GM20000 (cell line): ENCODE measurements at regions not wholly inside any gene's neighbourhood (a gene's known extent, or its start where the extent isn't known, plus 50 kb on each side); places are given as distances from the start of the nearest gene placed in this dataset.
"Not testable (repeated sequence)": the region's sequence is repeated elsewhere in the genome, so short reads cannot be mapped to it uniquely, and the experiment has no call there.

Experiments
- DNase-seq: peaks from one replicate; pipeline ENCODE4 v3.0.0; 2012; ENCODE audit warnings: low spot score
- CTCF ChIP-seq: IDR thresholded peaks from 2 replicates; pipeline ENCODE4 v1.5.1; 2012; ENCODE audit warnings: mild to moderate bottlenecking, control low read depth; ENCODE audit errors: extremely low read depth, missing control alignments

- no peak for TF ChIP-seq CTCF
Observed at GRCh38 chr3:11914041-11914440, 67.4 kb upstream of the TAMM41 start.

GRCh38 chr3:11914651-11915050 lies 68.0 kb upstream of the TAMM41 start:
- DNase-seq: no peak
- no peak for TF ChIP-seq CTCF

More at GRCh38 chr3:11914041-11914440, 67.4 kb upstream of the TAMM41 start:
- no peak for DNase-seq

GRCh38 chr3:11915621-11916424 lies 69.1 kb upstream of the TAMM41 start:
- DNase-seq: no peak
- no peak for TF ChIP-seq CTCF

- DNase-seq: not testable (repeated sequence)
Observed at GRCh38 chr3:11916425-11916762, 69.7 kb upstream of the TAMM41 start.

GRCh38 chr3:11917051-11917450 lies 70.4 kb upstream of the TAMM41 start:
- DNase-seq: no peak
- no peak for TF ChIP-seq CTCF

- DNase-seq: no peak
Observed at GRCh38 chr3:11919390-11919789, 72.7 kb upstream of the TAMM41 start.

GRCh38 chr3:11924518-11924917 lies 77.8 kb upstream of the TAMM41 start:
- no peak for DNase-seq
- no peak for TF ChIP-seq CTCF

More at GRCh38 chr3:11919390-11919789, 72.7 kb upstream of the TAMM41 start:
- TF ChIP-seq CTCF: no peak

- TF ChIP-seq CTCF: no peak
- no peak for DNase-seq
Observed at GRCh38 chr3:11928381-11928780, 75.8 kb upstream of the SYN2 start.
